ENCODE measurements at regions not wholly inside any gene's neighbourhood (a gene's known extent, or its start where the extent isn't known, plus 50 kb on each side); places are given as distances from the start of the nearest gene placed in this dataset.
"Not testable (repeated sequence)": the region's sequence is repeated elsewhere in the genome, so short reads cannot be mapped to it uniquely, and the experiment has no call there.

DNA sequence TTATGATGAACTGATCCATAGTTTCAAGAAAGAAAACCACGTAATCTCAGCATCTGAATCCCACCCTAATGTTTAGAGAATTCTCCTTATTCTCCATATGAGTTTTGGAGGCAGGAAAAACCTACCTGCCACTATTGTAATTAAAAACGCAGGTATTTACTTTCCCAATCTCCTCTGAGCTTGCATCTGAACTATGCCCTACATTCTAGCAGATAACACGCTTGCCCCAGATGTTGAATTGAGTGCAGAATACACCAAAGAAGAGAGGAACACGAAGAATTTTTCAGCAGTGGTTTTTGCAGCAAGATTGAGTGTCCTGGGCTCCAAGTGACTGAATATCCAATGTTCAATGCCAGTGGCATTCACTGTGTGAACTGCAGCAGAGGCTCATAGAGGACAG lies 182.4 kb downstream of the COX18 start:
- no peak for DNase-seq (ENCODE audit: low read depth in 4 of 4, low spot score in 2 of 4)

DNA sequence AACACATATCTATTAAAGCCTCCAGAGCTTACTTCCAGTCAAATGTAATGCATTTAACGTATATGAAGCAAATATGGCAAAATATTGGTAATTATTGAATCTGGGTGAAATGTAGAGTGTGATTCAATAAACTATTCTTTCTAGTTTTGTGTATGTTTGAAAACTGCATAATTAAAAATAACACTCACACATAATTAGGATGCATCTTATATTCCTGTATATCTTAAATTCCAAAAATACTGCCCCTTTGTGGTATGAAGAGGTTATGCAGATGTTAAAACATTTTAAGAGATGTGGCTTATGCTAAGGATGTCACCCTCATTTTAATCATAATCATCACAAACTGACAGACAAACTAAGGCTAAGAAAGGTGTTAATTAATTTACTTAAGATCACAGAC lies 182.9 kb downstream of the COX18 start:
- DNase-seq (ENCODE audit: low read depth in 4 of 4, low spot score in 2 of 4) = no peak

GRCh38 chr4:72884225-72884624 lies 185.3 kb downstream of the COX18 start:
- not testable (repeated sequence) for DNase-seq (ENCODE audit: low read depth in 4 of 4, low spot score in 2 of 4)

DNA sequence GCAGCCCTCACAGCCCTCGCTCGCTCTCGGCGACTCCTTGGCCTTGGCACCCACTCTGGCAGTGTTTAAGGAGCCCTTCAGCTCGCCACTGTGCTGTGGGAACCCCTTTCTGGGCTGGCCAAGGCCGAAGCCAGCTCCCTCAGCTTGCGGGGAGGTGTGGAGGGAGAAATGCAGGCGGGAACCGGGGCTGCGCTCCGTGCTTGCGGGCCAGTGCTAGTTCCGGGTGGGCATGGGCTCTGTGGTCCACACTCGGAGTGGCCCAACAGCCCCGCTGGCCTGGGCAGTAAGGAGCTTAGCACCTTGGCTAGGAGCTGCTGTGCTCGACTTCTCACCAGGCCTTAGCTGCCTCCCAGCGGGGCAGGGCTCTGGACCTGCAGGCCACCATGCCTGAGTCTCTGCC lies 192.6 kb downstream of the COX18 start:
- no peak for DNase-seq (ENCODE audit: low read depth in 4 of 4, low spot score in 2 of 4)

- DNase-seq (ENCODE audit: low read depth in 4 of 4, low spot score in 2 of 4) = no peak
These were observed 194.0 kb downstream of the COX18 start for GRCh38 chr4:72875545-72875944.

- no peak for DNase-seq (ENCODE audit: low read depth in 4 of 4, low spot score in 2 of 4)
These were observed 194.4 kb downstream of the COX18 start for GRCh38 chr4:72875138-72875537.

GRCh38 chr4:72864898-72865297 lies 204.6 kb downstream of the COX18 start:
- DNase-seq (ENCODE audit: low read depth in 4 of 4, low spot score in 2 of 4) = no peak

GRCh38 chr4:72864277-72864676 lies 205.2 kb downstream of the COX18 start:
- DNase-seq (ENCODE audit: low read depth in 4 of 4, low spot score in 2 of 4) = not testable (repeated sequence)

- DNase-seq (ENCODE audit: low read depth in 4 of 4, low spot score in 2 of 4) = no peak
These were observed 208.8 kb downstream of the COX18 start for GRCh38 chr4:72860766-72861165.

DNA sequence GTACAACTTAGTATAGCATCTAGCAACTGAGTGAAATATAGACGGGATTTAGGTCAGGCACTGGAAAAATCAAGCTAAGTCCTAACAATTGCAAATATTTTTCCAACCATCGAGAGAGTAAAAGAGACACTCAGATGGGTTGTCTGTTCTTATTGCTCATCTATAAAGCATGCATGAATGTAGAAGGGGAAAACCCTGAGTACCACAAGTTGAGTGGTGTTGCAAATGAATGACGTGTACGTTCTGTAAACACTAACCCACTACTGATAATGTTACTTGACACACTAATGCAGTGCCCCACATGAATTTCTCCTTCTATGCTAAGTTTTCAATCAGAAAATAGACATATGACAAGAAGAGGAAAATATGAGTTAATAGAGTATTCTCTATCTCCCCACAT lies 211.2 kb downstream of the COX18 start:
- DNase-seq (ENCODE audit: low read depth in 4 of 4, low spot score in 2 of 4) = no peak

DNA sequence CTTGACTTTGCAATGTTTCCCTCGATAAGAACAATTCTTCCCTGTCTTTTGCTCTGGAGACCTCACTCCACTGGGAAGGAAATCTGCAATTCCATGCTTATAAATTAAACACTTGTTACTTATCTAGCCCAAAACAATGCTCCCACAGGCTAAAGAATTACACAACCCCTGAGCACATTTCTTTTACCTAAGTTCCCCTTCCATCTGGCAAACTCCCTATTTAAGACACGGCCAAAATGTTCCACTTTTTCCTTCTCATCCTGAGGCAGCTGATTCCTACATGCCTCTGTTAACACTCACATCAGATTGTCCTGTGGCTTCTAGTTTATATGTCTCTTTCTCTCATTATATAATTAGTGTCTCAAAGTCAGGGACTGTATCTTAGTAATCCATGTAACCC lies 211.7 kb downstream of the COX18 start:
- DNase-seq (ENCODE audit: low read depth in 4 of 4, low spot score in 2 of 4) = no peak

DNA sequence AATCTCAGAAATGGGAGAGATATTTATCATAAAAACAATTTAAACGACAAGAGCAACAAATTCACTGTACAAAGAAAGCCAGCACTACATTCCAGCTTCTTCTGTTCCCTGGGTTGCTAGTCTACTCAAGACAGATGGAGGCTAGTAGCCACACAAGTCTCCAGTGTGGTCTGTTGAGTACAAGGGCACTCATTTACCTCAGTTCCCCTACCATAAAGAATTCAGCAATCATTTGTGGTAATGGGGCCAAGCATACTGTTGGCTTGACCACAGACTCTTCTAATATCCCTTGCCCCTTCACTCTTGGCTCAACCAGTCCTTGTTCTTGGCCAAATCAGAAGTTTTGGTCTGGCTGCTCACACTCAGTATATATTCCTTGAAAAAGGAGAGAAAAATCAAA lies 212.3 kb downstream of the COX18 start:
- DNase-seq (ENCODE audit: low read depth in 4 of 4, low spot score in 2 of 4) = no peak

GRCh38 chr4:72846280-72847111 lies 223.0 kb downstream of the COX18 start:
- no peak for DNase-seq (ENCODE audit: low read depth in 4 of 4, low spot score in 2 of 4)

DNA sequence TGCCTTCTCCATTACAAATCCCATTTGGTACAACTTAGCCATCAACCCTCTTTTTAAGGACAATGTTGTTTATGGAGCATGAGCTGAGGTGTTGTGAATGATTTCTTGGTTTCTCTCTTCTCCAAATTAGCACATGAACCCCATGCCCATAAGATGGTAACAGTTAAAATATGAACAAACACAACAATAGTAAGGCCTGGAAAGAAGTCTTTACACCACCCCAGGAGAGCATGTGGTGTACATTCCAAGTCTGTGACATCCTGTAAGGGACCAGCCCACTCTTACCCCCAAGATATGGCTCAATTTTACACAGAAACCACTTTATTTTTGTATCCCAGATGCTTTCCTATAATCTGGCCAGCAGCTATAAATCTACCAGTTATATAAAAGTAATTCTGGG lies 226.1 kb downstream of the COX18 start:
- no peak for DNase-seq (ENCODE audit: low read depth in 4 of 4, low spot score in 2 of 4)

GRCh38 chr4:72842323-72842722 lies 227.2 kb downstream of the COX18 start:
- no peak for DNase-seq (ENCODE audit: low read depth in 4 of 4, low spot score in 2 of 4)

GRCh38 chr4:72840166-72840565 lies 229.3 kb downstream of the COX18 start:
- DNase-seq (ENCODE audit: low read depth in 4 of 4, low spot score in 2 of 4) = not testable (repeated sequence)

DNA sequence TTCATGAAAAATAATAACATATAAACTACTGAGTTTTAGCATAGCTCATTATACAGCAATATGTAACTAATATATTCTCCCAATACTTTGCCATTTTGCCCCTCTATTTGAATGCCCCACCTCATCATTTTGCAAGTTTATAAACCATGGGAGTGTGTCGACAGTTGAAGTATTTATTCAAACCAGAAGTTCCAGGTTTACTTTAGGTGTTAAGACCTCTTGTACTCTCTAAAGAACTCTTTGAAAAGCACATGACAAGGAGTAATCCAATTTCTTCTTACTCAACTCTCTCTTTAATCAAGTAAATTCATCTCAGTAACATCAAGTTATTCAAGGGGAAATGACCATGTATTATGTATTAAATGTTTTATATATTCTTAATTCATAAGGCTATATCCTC lies 240.7 kb downstream of the COX18 start:
- no peak for DNase-seq (ENCODE audit: low read depth in 4 of 4, low spot score in 2 of 4)

- DNase-seq (ENCODE audit: low read depth in 4 of 4, low spot score in 2 of 4) = no peak
These were observed 241.5 kb downstream of the COX18 start for GRCh38 chr4:72827968-72828367.

- no peak for DNase-seq (ENCODE audit: low read depth in 4 of 4, low spot score in 2 of 4)
These were observed 249.4 kb downstream of the COX18 start for GRCh38 chr4:72820107-72820506.

- DNase-seq (ENCODE audit: low read depth in 4 of 4, low spot score in 2 of 4) = no peak
These were observed 248.0 kb upstream of the ADAMTS3 start for GRCh38 chr4:72817012-72817411.

DNA sequence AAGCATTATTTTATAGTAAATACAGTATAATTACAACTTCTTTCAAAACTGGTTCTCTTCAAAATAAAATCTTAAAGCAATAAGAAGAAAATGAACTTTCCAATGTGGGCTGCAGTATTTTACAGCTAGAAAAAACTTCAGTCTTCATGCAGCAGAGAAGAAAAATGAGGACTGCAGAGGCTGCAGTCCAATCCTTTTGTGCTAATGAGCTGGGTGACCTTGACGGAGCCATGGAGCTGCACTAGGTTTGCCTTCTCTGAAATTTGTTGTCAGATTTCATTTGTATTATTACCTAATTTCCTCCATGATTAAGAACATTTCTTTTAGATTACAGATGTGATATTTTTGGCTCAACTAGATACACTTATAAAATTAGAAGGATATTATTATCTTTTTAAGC lies 245.2 kb upstream of the ADAMTS3 start:
- DNase-seq (ENCODE audit: low read depth in 4 of 4, low spot score in 2 of 4) = no peak

GRCh38 chr4:72809208-72809607 lies 240.2 kb upstream of the ADAMTS3 start:
- DNase-seq (ENCODE audit: low read depth in 4 of 4, low spot score in 2 of 4) = no peak

GRCh38 chr4:72805284-72805683 lies 236.3 kb upstream of the ADAMTS3 start:
- no peak for DNase-seq (ENCODE audit: low read depth in 4 of 4, low spot score in 2 of 4)

Data from left renal cortex interstitium (tissue), 4 donors.